ENCODE measurements at regions not wholly inside any gene's neighbourhood (a gene's known extent, or its start where the extent isn't known, plus 50 kb on each side); places are given as distances from the start of the nearest gene placed in this dataset.

DNA sequence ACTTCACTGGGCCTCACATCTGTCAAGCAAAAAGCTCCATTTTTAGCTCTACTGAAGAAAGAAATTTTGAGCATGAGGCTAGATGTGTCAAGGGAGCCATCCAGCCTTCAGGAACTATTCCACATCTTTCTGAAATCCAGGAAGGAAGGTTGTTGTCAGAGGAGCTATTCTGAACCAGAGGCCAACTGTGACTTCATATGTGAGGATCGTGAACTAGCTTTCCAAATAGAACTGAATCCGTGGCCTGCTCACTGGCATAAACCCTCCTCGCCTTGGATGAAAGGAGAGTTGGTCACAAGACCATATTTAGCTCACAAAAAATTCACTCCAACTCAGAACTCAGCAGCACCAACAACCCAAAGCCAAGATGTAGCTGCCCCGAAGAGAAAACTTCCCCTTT lies 195.8 kb downstream of the FOXO1 start:
- DNase-seq = no peak

- no peak for DNase-seq
These were observed 195.4 kb downstream of the FOXO1 start for GRCh38 chr13:40471076-40471475.

- DNase-seq = no peak
These were observed 194.5 kb downstream of the FOXO1 start for GRCh38 chr13:40471911-40472310.

- no peak for DNase-seq
These were observed 193.8 kb downstream of the FOXO1 start for GRCh38 chr13:40472427-40473220.

DNA sequence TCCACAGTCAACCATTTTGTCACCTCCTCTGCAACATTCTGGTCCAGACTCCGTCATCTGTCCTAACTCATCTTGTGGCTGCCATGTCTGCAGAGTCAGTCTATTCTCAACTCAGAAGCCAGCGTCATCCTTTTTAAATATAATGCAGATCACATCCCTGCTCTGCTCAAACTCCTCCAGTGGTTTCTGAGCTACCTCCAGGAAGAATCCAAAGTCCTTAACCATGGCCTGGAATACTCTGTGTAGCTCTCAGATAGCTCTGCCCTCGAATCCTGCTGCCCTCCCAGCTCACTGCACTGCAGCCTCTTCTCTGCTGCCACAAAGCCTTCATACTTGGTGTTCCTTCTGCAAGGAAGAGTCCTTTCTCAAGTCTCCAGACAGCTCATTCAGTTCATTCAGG lies 190.8 kb downstream of the FOXO1 start:
- DNase-seq = no peak

- DNase-seq = peak; percentile 24
These were observed 190.1 kb downstream of the FOXO1 start for GRCh38 chr13:40476175-40476958.

GRCh38 chr13:40477623-40478608 lies 188.5 kb downstream of the FOXO1 start:
- DNase-seq = no peak

- DNase-seq = no peak
These were observed 187.7 kb downstream of the FOXO1 start for GRCh38 chr13:40478775-40479174.

DNA sequence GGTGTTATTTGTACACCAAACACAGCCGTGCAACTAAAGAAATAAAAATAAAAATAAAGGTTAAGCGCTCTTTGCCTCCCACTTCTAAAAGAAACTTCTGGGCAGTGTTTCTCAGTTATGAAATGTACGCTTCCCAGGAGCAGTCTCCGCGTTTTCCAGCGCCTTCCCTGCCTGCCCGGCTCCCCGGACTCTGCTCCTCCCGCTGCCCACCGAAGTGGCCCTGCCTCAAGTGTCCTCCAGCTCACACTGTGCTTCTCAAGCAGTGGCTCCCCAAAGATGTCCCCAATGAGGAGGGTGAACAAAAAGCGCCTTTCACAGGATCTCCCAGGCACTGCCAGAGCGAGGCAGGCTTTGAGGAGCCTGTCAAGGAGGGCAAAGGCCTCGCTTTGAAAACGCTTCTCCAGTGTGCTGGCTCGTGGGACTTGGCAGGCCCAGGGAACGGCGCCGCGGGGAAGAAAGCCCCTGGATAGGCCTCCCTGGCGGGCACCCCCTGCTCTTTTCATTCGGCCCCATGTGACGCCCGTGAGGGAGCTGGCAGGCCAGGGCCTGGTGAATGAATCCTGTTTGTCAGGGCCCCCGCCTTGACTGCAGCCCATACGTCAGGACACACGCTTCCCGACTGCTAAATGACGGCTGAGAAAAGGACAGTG lies 187.1 kb downstream of the FOXO1 start:
- DNase-seq = no peak

GRCh38 chr13:40480012-40480914 lies 186.2 kb downstream of the FOXO1 start:
- DNase-seq = no peak

GRCh38 chr13:40480915-40481516 lies 185.4 kb downstream of the FOXO1 start:
- DNase-seq = no peak

DNA sequence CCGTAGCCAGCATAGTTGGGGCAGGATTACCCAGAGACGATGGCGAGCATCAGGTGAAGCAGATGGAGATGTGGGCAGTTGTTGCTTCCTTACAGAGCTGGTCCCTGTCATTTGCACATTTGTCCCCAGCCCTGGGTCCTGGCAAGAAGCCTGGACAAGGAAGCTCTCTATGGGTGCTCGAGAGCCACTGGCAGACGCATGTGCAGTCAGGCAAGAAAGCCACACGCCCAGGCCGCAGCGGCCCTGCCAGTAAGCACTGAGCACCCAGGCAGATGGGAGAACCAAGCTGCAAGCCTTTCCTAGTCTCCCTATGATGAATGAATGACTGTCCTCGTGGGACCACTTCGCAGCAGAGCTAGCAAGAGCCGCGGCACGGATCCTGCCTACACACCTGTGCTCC lies 182.8 kb downstream of the FOXO1 start:
- peak; percentile 63 for DNase-seq

DNA sequence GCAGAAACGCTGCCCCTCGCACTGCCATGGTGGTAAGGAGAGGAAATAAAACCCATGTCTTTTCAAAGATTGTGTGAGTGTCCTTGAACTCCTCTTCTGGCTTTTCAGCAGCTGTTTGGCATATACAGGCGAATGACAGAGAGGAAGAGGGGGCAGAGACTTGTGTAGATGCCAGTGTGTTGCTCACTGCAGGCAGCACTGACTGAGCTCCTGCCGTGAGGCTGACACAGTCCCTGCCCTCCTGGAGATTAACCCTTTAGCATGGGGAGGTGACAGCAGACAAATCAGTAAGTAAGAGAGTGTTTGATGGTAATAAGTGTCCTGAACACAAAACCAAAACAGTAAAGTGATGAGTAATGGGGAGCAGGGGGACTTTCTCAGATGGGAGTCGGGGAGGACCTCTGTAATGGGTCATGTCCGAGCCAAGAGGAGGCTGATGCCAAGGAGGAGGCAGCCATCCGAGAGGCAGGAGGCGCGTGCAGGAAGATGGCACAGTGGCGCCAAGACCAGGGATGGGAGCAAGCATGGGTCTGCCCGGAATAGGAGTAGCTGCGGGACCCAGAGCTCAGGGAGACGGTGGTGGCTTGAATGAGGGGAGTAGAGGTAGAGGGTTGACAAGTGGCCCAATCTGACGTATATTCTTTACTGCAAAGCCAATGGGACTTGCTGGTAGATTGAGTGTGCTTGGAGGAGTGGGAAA lies 182.2 kb downstream of the FOXO1 start:
- DNase-seq = peak; percentile 47

DNA sequence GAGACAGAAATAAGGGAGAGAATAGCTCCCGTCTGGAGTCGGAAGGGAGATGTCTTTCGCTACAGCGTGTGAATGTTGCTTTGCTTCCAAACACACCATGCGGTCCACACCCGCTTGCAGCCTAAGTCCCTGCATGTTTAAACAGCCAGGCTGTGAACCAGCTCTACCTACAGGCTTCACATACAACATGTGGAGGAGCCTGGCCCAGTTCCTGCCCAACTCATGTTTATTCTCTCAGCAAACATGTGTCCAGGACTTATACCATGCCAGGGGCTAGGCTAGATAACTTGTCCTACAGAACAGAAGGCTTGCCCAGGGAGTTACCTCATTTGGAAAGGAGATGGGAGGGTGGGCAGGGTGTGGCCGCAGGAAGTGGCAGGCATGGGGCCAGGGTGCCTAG lies 181.5 kb downstream of the FOXO1 start:
- peak; percentile 59 for DNase-seq

DNA sequence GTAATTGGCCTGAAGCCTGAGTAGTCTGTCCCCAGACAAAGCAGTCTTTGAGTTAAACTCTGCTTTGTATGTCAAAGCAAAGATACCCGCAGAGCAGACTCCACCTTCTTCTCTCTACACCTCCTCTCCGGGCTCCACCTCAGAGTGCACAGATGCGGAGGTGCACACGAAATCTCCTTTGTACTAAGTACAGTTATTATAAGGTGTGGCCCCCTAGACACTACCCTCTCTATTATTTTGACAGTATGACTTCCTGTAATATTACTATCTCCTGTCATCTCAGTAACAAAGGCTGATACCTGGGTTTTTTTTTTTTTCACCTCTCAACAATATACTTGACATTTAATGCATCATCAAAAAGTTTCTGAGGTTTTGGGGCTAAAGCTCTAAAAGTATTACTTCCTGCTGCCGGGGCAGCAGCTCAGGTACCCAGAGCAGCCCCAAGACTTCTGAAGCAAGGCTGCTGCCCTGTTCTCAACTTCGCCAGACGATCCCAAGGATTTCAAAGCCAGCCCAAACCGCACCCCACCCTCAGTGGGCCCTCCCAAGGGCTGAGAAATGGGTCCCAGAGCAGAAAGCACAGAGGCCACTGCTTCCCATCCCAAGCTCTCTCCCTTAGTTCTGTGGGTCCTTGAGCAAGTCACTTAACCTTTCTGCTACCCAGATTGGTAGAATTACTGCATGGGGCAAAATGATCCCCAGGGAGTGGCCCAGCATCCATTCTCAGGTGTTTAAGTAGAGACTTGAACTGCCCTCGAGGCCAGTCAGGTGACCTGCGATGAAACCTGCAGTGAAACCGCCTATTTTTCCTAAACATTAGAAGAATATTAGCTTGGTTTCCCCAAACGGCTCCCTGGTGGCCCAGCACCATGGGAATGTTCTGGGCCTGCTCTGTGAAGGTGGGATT lies 180.6 kb downstream of the FOXO1 start:
- no peak for DNase-seq

DNA sequence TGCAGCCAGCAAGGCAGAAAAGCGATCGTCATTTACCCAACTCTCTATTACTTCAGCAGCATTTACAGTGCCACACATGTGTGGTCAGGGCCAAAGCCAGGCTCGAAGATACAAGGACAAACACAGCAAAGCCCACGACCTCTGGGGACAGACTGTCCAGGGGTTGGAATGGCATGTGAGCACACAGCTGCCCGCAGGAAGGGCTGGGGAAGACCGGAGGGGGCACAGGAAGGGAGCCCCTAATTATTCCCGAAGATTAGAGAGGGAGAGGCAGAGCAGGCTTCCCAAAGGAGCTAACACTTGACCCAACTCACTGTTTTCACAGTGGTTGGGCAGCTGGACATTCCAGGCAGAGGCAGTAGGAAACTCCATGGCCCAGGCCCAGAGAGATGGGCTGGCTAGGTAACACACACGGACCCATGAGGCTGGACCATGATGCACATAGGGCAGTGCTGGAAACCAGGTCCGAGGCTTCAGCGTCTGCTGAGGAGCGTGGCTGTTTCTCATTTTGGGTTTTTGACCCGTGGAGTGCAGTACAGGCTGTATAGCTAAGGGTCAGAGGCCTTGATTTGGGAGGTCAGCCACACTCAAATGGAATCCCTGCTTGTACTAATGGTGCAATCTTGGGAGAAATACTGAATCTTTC lies 179.8 kb downstream of the FOXO1 start:
- no peak for DNase-seq

- DNase-seq = no peak
These were observed 177.5 kb downstream of the FOXO1 start for GRCh38 chr13:40488869-40489391.

- DNase-seq = no peak
These were observed 176.2 kb downstream of the FOXO1 start for GRCh38 chr13:40490086-40490758.

All from NCI-H446 treated with DMSO at 0.1 percent for 48 hours (cell line).